Caco-2 (cell line): ENCODE measurements at regions not wholly inside any gene's neighbourhood (a gene's known extent, or its start where the extent isn't known, plus 50 kb on each side); places are given as distances from the start of the nearest gene placed in this dataset.

Experiments
- BruUV-seq: library from RNA; stranded (reverse); fragments of 400-500 nt; replicated peaks from 2 replicates; lab custom pipeline; 2021; lab: Mats Ljungman, UMichigan
- CTCF ChIA-PET: fragments of 300-600 bp; sonication (Branson Sonifier 250); formaldehyde crosslinking; loops from one replicate; lab custom pipeline; 2022; ENCODE audit warnings: antibody characterized with exemption; lab: Charles Lee
- POLR2A ChIA-PET: fragments of 300-600 bp; sonication (Branson Sonifier 250); formaldehyde crosslinking; loops from one replicate; lab custom pipeline; 2022; ENCODE audit warnings: antibody characterized with exemption; lab: Charles Lee
- DNase-seq, 2 experiments: peaks; one replicate each; pipeline versions ENCODE4 v3.0.0 to v3.0.0-alpha.2; 2020 to 2022
- H3K27me3 ChIP-seq: replicated peaks from 2 replicates; pipeline ENCODE4 v1.6.0; 2011; ENCODE audit warnings: low read length; ENCODE audit not compliant: control insufficient read depth, insufficient read depth
- H3K36me3 ChIP-seq: 2 replicates; pipeline ENCODE4 v1.5.1; 2011; ENCODE audit warnings: low read length; ENCODE audit not compliant: control insufficient read depth, insufficient read depth
- H3K4me1 ChIP-seq: fragments of 250-450 bp; sonication (Bioruptor Pico); 2 replicates; pipeline ENCODE4 v1.5.1; 2020; ENCODE audit warnings: mild to moderate bottlenecking
- H3K4me3 ChIP-seq: 2 replicates; pipeline ENCODE4 v1.5.1; 2011; ENCODE audit warnings: low read depth, mild to moderate bottlenecking, control low read depth, low read length
- H3K9me3 ChIP-seq: fragments of 250-450 bp; sonication (Bioruptor Pico); 2 replicates; pipeline ENCODE4 v1.5.1; 2020; ENCODE audit warnings: mild to moderate bottlenecking, moderate library complexity
- H3K27ac Mint-ChIP-seq: one replicate; pipeline ENCODE4 v1.8.0; 2022; ENCODE audit warnings: mixed read lengths; ENCODE audit not compliant: unreplicated experiment
- H3K27me3 Mint-ChIP-seq: one replicate; pipeline ENCODE4 v1.8.0; 2022; ENCODE audit warnings: mixed read lengths; ENCODE audit not compliant: insufficient read depth, unreplicated experiment
- H3K36me3 Mint-ChIP-seq: one replicate; pipeline ENCODE4 v1.8.0; 2022; ENCODE audit warnings: mild to moderate bottlenecking, mixed read lengths; ENCODE audit not compliant: insufficient read depth, unreplicated experiment
- H3K4me1 Mint-ChIP-seq: one replicate; pipeline ENCODE4 v1.8.0; 2022; ENCODE audit warnings: low read depth, mixed read lengths; ENCODE audit not compliant: unreplicated experiment
- H3K4me3 Mint-ChIP-seq: one replicate; pipeline ENCODE4 v1.8.0; 2022; ENCODE audit warnings: mild to moderate bottlenecking, moderate library complexity, mixed read lengths; ENCODE audit not compliant: unreplicated experiment
- H3K9me3 Mint-ChIP-seq: one replicate; pipeline ENCODE4 v1.8.0; 2022; ENCODE audit warnings: mixed read lengths; ENCODE audit not compliant: unreplicated experiment
- intact Hi-C: fragments of 100-400 bp; cut with micrococcal nuclease; formaldehyde crosslinking; loops from one replicate; pipeline ENCODE4 v1.10.0; 2022; ENCODE audit not compliant: unreplicated experiment
- TF ChIP-seq, protein P1 (sequence below), 2 experiments: fragments of 200-600 bp in 1 of 2; IDR thresholded peaks; 1 replicate in 1 of 2; 2 replicates in 1 of 2; pipeline versions ENCODE4 v1.5.1 to v1.8.0; 2011 to 2022; ENCODE audit warnings: antibody characterized with exemption in 1 of 2, control low read depth in 1 of 2, inconsistent platforms in 1 of 2, low read depth in 1 of 2, low read length in 1 of 2, mild to moderate bottlenecking in 1 of 2, moderate library complexity in 1 of 2; ENCODE audit not compliant: insufficient read depth in 1 of 2, severe bottlenecking in 1 of 2, unreplicated experiment in 1 of 2

DNA sequence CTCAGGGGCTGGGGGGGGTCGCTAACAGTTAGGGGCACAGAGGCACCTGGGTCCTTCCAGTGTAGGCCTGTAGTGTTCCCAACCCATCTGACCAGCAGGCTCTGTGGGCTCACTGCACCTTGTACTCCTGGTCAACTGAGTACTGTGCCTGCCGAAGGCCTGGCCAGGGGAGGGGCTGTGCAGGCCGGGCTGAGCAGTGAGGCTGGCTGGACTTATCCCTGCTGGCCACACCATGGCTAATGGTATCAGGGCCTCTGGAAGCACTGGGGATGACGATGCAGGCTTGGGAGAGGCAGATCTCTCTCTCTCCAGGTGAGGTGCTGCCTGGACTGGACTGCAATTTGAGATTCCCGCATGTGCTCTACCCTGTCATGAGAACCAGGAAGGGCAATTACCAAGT lies 58.9 kb upstream of the SDK2 start:
- intact Hi-C loops: no loop called here
- ChIA-PET POLR2A (no interaction called here), CTCF (no interaction called here)
- no peaks in the 10 kb centered on the region for H3K27me3 ChIP-seq
- no peak overlapping the region for H3K4me3 ChIP-seq
- Mint-ChIP-seq H3K36me3 (no peaks in the 10 kb centered on the region), H3K4me1 (no peaks in the 10 kb centered on the region), H3K27ac (no peak overlapping the region), H3K27me3 (peaks cover 19% of the 10 kb centered on the region), H3K9me3 (no peaks in the 10 kb centered on the region), H3K4me3 (no peak overlapping the region)
- H3K4me1 ChIP-seq: no peaks in the 10 kb centered on the region
- no peak for DNase-seq
- no peaks in the 10 kb centered on the region; the same call in 1 of the 2 replicates for H3K9me3 ChIP-seq
- BruUV-seq: no TSS peak
- TF ChIP-seq, protein P1, sequence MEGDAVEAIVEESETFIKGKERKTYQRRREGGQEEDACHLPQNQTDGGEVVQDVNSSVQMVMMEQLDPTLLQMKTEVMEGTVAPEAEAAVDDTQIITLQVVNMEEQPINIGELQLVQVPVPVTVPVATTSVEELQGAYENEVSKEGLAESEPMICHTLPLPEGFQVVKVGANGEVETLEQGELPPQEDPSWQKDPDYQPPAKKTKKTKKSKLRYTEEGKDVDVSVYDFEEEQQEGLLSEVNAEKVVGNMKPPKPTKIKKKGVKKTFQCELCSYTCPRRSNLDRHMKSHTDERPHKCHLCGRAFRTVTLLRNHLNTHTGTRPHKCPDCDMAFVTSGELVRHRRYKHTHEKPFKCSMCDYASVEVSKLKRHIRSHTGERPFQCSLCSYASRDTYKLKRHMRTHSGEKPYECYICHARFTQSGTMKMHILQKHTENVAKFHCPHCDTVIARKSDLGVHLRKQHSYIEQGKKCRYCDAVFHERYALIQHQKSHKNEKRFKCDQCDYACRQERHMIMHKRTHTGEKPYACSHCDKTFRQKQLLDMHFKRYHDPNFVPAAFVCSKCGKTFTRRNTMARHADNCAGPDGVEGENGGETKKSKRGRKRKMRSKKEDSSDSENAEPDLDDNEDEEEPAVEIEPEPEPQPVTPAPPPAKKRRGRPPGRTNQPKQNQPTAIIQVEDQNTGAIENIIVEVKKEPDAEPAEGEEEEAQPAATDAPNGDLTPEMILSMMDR (IDR thresholded peaks at IDR 0.05; ENCODE audit: insufficient read depth in 1 of 2, low read depth in 1 of 2, low read length in 1 of 2, severe bottlenecking in 1 of 2, unreplicated experiment in 1 of 2): no peak
- no peaks in the 10 kb centered on the region for H3K36me3 ChIP-seq

GRCh38 chr17:73703917-73704316 lies 59.7 kb upstream of the SDK2 start:
- no peak overlapping the region for H3K4me3 Mint-ChIP-seq
- CTCF ChIA-PET: no interaction called here
- no peaks in the 10 kb centered on the region for H3K36me3 ChIP-seq
- TF ChIP-seq, protein P1 (IDR thresholded peaks at IDR 0.05; ENCODE audit: insufficient read depth in 1 of 2, low read depth in 1 of 2, low read length in 1 of 2, severe bottlenecking in 1 of 2, unreplicated experiment in 1 of 2): no peak
- DNase-seq: no peak
- intact Hi-C loops: no loop called here
- no peaks in the 10 kb centered on the region for H3K9me3 Mint-ChIP-seq
- POLR2A ChIA-PET: no interaction called here
- no peak overlapping the region for H3K4me3 ChIP-seq
- no peaks in the 10 kb centered on the region for H3K27me3 ChIP-seq
- no peaks in the 10 kb centered on the region for H3K4me1 Mint-ChIP-seq
- no peaks in the 10 kb centered on the region for H3K36me3 Mint-ChIP-seq
- H3K4me1 ChIP-seq: no peaks in the 10 kb centered on the region
- no TSS peak for BruUV-seq
- H3K9me3 ChIP-seq: no peaks in the 10 kb centered on the region; the same call in 1 of the 2 replicates
- peaks cover 21% of the 10 kb centered on the region for H3K27me3 Mint-ChIP-seq
- H3K27ac Mint-ChIP-seq: no peak overlapping the region

DNA sequence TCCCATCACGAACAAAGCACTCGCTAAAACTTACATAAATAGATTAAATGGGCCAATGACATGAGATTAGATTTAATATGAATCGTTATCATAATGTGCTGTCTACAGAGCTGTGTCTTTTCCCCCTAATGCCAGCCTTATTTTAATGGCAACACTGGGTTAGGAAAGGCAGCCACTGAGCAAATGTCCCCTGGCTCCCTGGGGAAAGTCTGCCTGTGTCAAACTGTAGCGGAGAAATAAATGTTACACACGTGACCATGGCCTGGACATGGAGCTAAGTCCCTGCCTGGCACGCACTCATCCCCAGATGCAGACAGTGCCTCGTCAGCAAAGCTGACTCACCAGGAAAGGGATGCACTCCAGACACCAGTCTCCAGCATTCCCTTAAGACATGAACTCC lies 61.3 kb upstream of the SDK2 start:
- Mint-ChIP-seq H3K4me3 (no peak overlapping the region), H3K27me3 (peaks cover 18% of the 10 kb centered on the region), H3K27ac (no peak overlapping the region), H3K9me3 (no peaks in the 10 kb centered on the region), H3K4me1 (no peaks in the 10 kb centered on the region), H3K36me3 (peaks cover 7% of the 10 kb centered on the region)
- DNase-seq: no peak
- Histone ChIP-seq H3K27me3 (no peaks in the 10 kb centered on the region), H3K36me3 (no peaks in the 10 kb centered on the region), H3K4me3 (no peak overlapping the region), H3K9me3 (no peaks in the 10 kb centered on the region), H3K4me1 (no peaks in the 10 kb centered on the region)
- POLR2A ChIA-PET: no interaction called here
- intact Hi-C loops: no loop called here
- BruUV-seq: no TSS peak
- CTCF ChIA-PET: no interaction called here
- TF ChIP-seq, protein P1 (IDR thresholded peaks at IDR 0.05; ENCODE audit: insufficient read depth in 1 of 2, low read depth in 1 of 2, low read length in 1 of 2, severe bottlenecking in 1 of 2, unreplicated experiment in 1 of 2): no peak
